GM21825 (cell line): ENCODE measurements at regions not wholly inside any gene's neighbourhood (a gene's known extent, or its start where the extent isn't known, plus 50 kb on each side); places are given as distances from the start of the nearest gene placed in this dataset.
"Not testable (repeated sequence)": the region's sequence is repeated elsewhere in the genome, so short reads cannot be mapped to it uniquely, and the experiment has no call there.

Experiments used
- ATAC-seq: cut with Tn5 transposase; IDR thresholded peaks from one replicate; pipeline ENCODE4 v1.9.1; 2021; ENCODE audit warnings: mild to moderate bottlenecking, moderate library complexity; ENCODE audit not compliant: unreplicated experiment

DNA sequence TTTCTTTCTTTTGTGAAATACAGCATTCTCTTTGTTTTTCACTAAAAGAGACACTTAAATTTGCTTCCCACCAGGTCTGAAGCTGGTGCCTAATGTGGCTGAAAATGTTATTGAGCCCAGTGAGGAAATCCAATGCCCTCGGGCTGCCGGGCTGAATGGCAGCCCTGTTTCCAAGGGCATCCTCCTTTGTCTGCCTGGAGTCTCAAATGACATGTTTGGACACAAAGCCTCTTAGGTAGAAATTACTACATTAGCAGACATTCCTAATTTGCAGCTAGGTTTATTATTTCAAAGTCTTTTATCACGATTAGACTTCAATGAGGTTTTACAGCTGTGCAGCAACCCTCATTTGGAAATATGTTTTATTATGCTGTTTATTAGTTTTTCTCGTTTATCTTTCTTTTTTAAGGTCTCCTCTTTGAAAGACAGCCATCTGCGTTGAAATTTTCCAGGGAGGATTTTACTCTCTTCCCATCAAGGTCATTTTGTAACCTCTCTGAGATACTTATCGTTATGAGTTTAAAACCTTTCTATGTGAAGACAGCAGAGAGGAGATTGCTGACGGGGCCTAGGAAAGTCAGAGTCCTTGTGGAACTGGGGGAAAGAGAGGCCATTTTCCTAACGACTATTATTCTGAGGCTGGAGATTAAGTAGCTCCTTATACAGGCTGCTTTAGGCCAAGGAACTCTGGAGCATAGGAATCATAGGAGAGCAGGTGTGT, 59.0 kb upstream of the ZNF532 start:
- no peak for ATAC-seq

GRCh38 chr18:58806826-58807714, 57.6 kb upstream of the ZNF532 start:
- ATAC-seq = peak; percentile 83

- no peak for ATAC-seq
Measured at GRCh38 chr18:58807766-58808165, 56.9 kb upstream of the ZNF532 start.

DNA sequence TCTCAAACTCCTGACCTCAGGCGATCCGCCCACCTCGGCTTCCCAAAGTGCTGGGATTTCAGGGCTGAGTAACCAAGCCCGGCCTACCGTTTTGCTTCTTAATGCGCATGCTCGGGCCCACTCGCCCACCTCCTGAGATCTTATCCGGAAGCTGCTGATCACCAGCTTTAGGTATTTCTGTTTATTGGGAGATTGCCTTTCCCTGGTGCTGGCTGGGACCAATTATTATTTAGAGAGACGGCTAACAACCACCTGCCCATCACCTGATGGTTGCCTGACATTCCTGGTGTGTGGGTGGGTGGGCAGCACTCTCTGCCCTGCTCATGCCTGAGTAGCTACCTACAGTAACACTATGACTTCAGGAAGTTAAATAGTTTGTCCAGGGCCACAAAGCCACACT, 56.3 kb upstream of the ZNF532 start:
- ATAC-seq = no peak

- ATAC-seq = not testable (repeated sequence)
Measured at GRCh38 chr18:58811859-58812258, 52.8 kb upstream of the ZNF532 start.

- ATAC-seq = no peak
Measured at GRCh38 chr18:58813105-58813504, 51.6 kb upstream of the ZNF532 start.

DNA sequence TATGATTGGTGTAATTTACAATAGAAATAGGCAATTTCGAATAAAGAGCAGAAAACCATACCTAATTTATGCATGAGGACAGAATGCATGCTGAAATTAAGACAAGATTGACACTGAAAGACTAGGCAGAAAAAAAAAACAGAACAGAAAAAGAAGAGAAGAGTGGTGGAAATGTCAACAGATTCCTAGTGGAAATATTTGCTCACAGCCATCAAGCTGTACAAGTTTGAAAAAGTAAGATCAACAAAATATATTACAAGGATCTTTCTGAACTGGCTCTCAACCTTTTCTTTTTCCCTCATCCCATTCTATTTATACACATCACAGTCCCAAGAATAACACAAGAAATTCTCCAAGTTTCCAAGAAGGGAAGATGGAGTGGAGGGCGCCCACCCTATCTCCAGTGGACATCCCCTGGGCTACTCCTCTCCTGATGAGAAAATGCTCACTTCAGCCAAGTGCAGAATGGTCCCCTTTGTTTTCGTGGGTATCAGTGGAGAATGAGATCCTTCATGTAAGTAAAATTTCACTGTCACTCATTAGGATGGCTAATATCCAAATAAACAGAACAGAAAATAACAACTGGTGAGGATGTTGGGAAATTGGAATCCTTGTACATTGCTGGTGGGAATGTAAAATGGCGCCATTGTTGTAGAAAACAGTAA, 51.0 kb upstream of the ZNF532 start:
- no peak for ATAC-seq

- ATAC-seq = no peak
Measured at GRCh38 chr18:58814317-58814716, 50.4 kb upstream of the ZNF532 start.
